Mesodermal cell (in vitro differentiated cells): ENCODE measurements at regions not wholly inside any gene's neighbourhood (a gene's known extent, or its start where the extent isn't known, plus 50 kb on each side); places are given as distances from the start of the nearest gene placed in this dataset.
"Not testable (repeated sequence)": the region's sequence is repeated elsewhere in the genome, so short reads cannot be mapped to it uniquely, and the experiment has no call there.

Experiments
- H3K27ac ChIP-seq: 2 replicates; pipeline ENCODE4 v1.7.0; 2013; ENCODE audit warnings: mild to moderate bottlenecking, low read depth, low read length, moderate library complexity; ENCODE audit not compliant: severe bottlenecking
- H3K36me3 ChIP-seq: 2 replicates; pipeline ENCODE4 v1.7.1; 2013; ENCODE audit warnings: mild to moderate bottlenecking, low read length, moderate library complexity; ENCODE audit not compliant: control insufficient read depth, insufficient read depth
- H3K4me1 ChIP-seq: one replicate; pipeline ENCODE4 v1.7.1; 2013; ENCODE audit warnings: mild to moderate bottlenecking, low read length; ENCODE audit not compliant: insufficient read depth, control insufficient read depth, poor library complexity, severe bottlenecking
- H3K4me3 ChIP-seq: 2 replicates; pipeline ENCODE4 v1.7.0; 2013; ENCODE audit warnings: low read length, control low read depth, mild to moderate bottlenecking; ENCODE audit not compliant: insufficient read depth, poor library complexity, severe bottlenecking; ENCODE audit errors: extremely low read depth
- H3K9me3 ChIP-seq: 2 replicates; pipeline ENCODE4 v1.7.1; 2013; ENCODE audit warnings: mild to moderate bottlenecking, low read length, moderate library complexity; ENCODE audit not compliant: control insufficient read depth
- WGBS, 2 experiments: methylation state at CpG; one replicate each; pipeline ENCODE4 v1.1.5; 2013; ENCODE audit warnings: missing lambda C conversion rate in 2 of 2; ENCODE audit not compliant: insufficient coverage in 2 of 2; 5-methylcytosine and 5-hydroxymethylcytosine counted together

DNA sequence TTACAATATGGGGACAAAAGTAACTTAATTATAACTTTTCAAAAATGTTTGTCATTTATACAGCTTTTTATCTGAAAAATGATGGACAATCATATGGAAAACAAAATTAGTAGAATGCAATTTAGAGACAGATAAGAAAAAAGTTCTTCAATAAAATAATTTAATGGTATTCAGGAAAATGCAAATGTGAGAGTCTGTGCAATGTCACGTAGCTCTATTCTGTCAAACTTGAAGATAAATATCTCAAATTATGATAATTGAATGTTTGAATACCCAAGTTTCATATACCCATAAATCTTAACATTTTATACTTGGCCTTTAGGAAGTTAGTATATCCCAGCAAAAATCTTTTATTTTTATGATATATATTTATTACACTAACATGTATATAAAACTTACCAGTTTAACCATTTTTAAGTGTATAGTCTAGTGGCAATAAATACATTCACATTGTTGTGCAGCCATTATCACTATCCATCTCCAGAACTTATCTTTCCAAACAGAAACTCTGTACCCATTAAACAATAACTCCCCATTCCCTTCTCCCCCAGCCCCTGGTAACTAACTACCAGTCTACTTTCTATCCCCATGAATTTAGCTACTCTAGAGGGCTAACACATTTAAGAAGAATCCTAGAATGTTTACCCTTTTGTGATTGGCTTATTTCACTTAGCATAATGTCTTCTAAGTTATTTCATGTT is 311.5 kb downstream of the SOCS6 start:
- Histone ChIP-seq H3K27ac (no peak overlapping the region), H3K9me3 (peaks cover 16% of the 10 kb centered on the region), H3K36me3 (no peaks in the 10 kb centered on the region), H3K4me3 (no peak overlapping the region), H3K4me1 (no peaks in the 10 kb centered on the region)
- no CpG with 5 or more reads among the region's 1 CpG for WGBS, 2 experiments

DNA sequence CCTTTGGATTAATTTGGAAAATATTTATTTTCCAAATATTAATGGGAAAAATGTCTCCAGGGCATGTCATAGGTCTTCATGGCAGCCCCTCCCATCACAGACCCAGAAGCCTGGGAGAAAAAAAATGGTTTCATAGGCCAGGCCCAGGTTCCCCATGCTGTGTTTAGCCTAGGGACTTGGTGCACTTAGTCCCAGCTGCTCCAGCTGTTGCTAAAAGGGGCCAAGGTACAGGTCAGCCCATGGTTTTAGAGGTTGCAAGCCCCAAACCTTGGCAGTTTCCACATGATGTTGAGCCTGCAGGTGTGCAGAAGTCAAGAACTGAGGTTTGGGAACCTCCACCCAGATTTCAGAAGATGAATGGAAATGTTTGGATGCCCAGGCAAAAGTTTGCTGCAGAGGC is 309.6 kb downstream of the SOCS6 start:
- H3K36me3 ChIP-seq, result no peaks in the 10 kb centered on the region
- H3K4me3 ChIP-seq, result no peak overlapping the region
- no peaks in the 10 kb centered on the region for H3K4me1 ChIP-seq
- H3K27ac ChIP-seq, result no peak overlapping the region
- H3K9me3 ChIP-seq, result peaks cover 10% of the 10 kb centered on the region

DNA sequence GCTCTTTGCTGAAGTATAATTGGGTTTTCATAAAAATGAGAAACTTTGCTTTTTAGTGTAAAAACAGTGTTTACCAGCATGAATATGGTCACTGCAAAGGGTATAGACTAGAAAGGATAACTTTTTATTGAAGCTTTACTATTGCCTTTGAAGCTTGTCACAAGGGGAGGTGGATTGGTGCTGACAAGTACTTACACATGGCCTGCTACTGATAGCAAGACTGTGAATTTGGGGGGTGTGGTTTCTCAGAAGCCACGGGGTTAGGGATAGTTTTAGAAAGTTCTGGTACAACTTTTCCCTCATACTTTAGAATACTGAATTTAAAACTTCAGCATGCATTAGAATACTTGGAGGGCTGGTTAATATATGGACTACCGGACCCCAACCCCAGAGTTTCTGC is 294.1 kb downstream of the SOCS6 start:
- peaks cover 29% of the 10 kb centered on the region for H3K9me3 ChIP-seq
- H3K27ac ChIP-seq, result no peak overlapping the region
- no peaks in the 10 kb centered on the region for H3K4me1 ChIP-seq
- no CpG with 5 or more reads among the region's 2 CpGs for WGBS, 2 experiments
- no peaks in the 10 kb centered on the region for H3K36me3 ChIP-seq
- no peak overlapping the region for H3K4me3 ChIP-seq

GRCh38 chr18:70578480-70578879 is 289.6 kb downstream of the SOCS6 start:
- H3K27ac ChIP-seq, result no peak overlapping the region
- H3K36me3 ChIP-seq, result no peaks in the 10 kb centered on the region
- no peak overlapping the region for H3K4me3 ChIP-seq
- peaks cover 23% of the 10 kb centered on the region for H3K9me3 ChIP-seq
- no peaks in the 10 kb centered on the region for H3K4me1 ChIP-seq
- WGBS, 2 experiments, result 63 to 67% methylated on average over 5 to 6 of the region's 6 CpGs

DNA sequence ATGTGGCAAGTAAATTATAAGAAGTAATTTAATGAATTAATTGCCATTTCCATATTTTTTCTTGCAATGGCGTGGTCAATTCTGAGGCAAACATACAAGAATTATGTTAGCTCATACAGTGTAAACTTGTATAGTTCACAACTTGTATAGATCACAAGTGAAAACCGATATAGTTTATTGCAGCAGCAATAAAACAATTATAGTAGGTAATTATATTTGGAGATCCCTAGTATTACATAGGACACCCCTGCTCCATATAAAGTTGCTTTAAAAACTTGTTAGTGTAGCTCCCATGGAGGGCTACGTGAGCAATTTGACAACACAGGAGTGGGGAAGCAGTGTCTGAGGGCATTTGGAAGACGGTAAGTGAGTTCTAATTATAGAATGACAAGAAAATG is 288.2 kb downstream of the SOCS6 start:
- H3K9me3 ChIP-seq, result peaks cover 23% of the 10 kb centered on the region
- WGBS, 2 experiments, result 54 to 72% methylated on average over 2 of the region's 4 CpGs
- H3K27ac ChIP-seq, result no peak overlapping the region
- H3K4me3 ChIP-seq, result no peak overlapping the region
- no peaks in the 10 kb centered on the region for H3K4me1 ChIP-seq
- H3K36me3 ChIP-seq, result no peaks in the 10 kb centered on the region

DNA sequence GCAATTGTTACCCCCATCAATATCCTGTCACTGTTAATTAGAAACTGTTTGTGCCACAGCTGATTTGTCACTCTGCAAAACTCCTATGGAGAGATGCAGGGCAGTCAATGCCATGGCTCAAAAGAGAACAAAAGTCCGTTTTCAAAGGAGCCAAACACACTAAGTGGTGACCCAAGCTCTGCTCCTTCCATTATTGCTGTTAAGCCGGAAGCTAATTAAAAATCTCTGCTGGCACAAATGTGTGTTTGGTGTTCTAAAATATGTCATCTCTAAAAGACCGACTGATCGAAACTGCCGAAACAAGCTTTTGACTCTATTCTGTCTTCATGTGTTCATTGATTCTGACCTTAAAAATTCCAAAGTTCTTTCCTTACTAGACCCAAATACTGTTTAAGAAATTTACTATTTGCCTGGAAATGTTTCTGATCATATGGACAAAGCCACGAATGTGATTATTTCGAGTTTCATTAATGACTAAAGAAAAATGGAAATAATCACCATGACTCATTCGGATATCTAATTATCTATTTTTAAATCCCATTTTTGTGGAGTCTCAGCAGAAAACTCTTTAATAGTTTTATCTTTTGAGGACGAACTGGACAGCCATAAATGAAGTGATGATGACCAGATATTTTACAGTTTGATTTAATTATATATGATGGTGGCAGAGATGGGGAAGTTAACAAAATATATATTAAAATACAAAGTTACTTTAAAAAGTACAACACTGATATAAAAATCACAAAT is 287.6 kb downstream of the SOCS6 start:
- no peak overlapping the region for H3K4me3 ChIP-seq
- H3K4me1 ChIP-seq, result no peaks in the 10 kb centered on the region
- WGBS, 2 experiments, result 0 to 79% methylated on average over 1 to 5 of the region's 9 CpGs
- H3K9me3 ChIP-seq, result peaks cover 23% of the 10 kb centered on the region
- H3K36me3 ChIP-seq, result no peaks in the 10 kb centered on the region
- H3K27ac ChIP-seq, result no peak overlapping the region

GRCh38 chr18:70574951-70575350 is 286.1 kb downstream of the SOCS6 start:
- H3K9me3 ChIP-seq, result peaks cover 14% of the 10 kb centered on the region

GRCh38 chr18:70569647-70570046 is 280.8 kb downstream of the SOCS6 start:
- not testable (repeated sequence) for H3K4me3 ChIP-seq, H3K9me3 ChIP-seq

More at GRCh38 chr18:70574951-70575350, 286.1 kb downstream of the SOCS6 start:
- H3K36me3 ChIP-seq, H3K4me1 ChIP-seq, H3K4me3 ChIP-seq, H3K27ac ChIP-seq: not testable (repeated sequence)

GRCh38 chr18:70559446-70559845 is 270.6 kb downstream of the SOCS6 start:
- 60 to 67% methylated on average over 1 of the region's 2 CpGs for WGBS, 2 experiments

More at GRCh38 chr18:70569647-70570046, 280.8 kb downstream of the SOCS6 start:
- not testable (repeated sequence) for H3K36me3 ChIP-seq, H3K4me1 ChIP-seq, H3K27ac ChIP-seq
- 82 to 86% methylated on average over 2 to 17 of the region's 24 CpGs for WGBS, 2 experiments

DNA sequence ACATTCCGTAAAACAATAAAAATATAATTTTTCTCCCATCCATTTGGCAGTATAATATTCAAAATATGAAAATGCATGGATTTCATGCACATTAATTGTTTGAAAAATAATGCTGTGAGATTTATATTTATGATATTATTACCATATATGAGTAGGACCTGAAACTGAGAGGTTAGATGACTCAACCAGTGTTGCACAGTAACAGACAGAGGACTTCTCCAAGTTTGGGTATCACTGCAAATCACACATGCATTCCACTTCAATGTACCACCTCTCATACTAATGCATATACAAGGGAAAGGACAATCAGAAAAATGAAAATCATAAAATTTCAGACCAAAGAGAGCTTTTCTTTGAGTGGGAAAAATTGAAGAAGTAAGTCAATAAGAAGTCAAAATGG is 269.5 kb downstream of the SOCS6 start:
- H3K4me1 ChIP-seq, result no peaks in the 10 kb centered on the region
- no peak overlapping the region for H3K4me3 ChIP-seq
- no peaks in the 10 kb centered on the region for H3K9me3 ChIP-seq
- WGBS, 2 experiments, result no CpG with 5 or more reads among the region's 1 CpG
- no peak overlapping the region for H3K27ac ChIP-seq
- H3K36me3 ChIP-seq, result no peaks in the 10 kb centered on the region

More at GRCh38 chr18:70559446-70559845, 270.6 kb downstream of the SOCS6 start:
- no peaks in the 10 kb centered on the region for H3K36me3 ChIP-seq
- no peak overlapping the region for H3K4me3 ChIP-seq
- no peaks in the 10 kb centered on the region for H3K4me1 ChIP-seq
- no peak overlapping the region for H3K27ac ChIP-seq
- no peaks in the 10 kb centered on the region for H3K9me3 ChIP-seq

DNA sequence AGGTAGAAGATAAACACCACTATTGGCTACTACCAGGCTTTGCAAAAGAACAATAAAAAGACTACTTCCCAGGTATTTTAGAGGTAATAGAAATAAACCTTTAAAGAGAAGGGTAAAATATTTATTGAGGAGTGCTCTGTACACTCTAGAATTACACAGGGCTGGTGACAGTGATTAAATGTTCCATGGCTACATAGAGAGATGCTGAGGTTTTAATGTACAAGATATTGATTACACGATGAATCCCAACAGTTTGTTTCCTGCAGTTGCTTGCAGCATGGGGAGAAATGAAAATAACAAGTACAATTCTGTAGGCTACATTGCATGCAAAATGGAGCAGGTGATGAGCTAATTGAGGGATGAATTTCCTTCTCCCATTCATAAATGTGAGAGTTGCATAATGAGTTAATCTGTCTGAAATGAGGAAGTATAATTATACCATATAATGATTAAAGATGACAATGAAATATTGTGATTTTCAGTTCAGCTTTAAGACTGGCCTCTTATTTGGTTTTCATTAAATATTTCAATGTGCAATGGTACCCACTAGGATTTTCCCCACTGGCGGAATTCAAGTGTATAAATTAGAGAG is 266.1 kb downstream of the SOCS6 start:
- Histone ChIP-seq H3K4me3 (no peak overlapping the region), H3K36me3 (no peaks in the 10 kb centered on the region), H3K9me3 (peaks cover 3% of the 10 kb centered on the region), H3K4me1 (no peaks in the 10 kb centered on the region), H3K27ac (no peak overlapping the region)
- no CpG with 5 or more reads among the region's 2 CpGs for WGBS, 2 experiments
